SJCRH30 (cell line): ENCODE measurements at regions not wholly inside any gene's neighbourhood (a gene's known extent, or its start where the extent isn't known, plus 50 kb on each side); places are given as distances from the start of the nearest gene placed in this dataset.
A peak's percentile ranks its signal among the peaks of the same experiment; 100 is the strongest.

ENCODE experiments used
- DNase-seq, 2 experiments: peaks; one replicate each; pipeline ENCODE4 v3.0.0-alpha.2; 2015 to 2020
- H3K27ac ChIP-seq: fragments of 250-450 bp; sonication (Bioruptor Pico); 2 replicates; pipeline ENCODE4 v1.5.1; 2020; ENCODE audit warnings: mild to moderate bottlenecking, moderate library complexity
- H3K27me3 ChIP-seq: fragments of 250-450 bp; sonication (Bioruptor Pico); 2 replicates; pipeline ENCODE4 v1.5.1; 2020; ENCODE audit warnings: mild to moderate bottlenecking, moderate library complexity
- H3K36me3 ChIP-seq: fragments of 250-450 bp; sonication (Bioruptor Pico); 2 replicates; pipeline ENCODE4 v1.5.1; 2020; ENCODE audit warnings: mild to moderate bottlenecking, moderate library complexity
- H3K4me1 ChIP-seq: fragments of 250-450 bp; sonication (Bioruptor Pico); 2 replicates; pipeline ENCODE4 v1.5.1; 2020; ENCODE audit warnings: mild to moderate bottlenecking, moderate library complexity
- H3K4me3 ChIP-seq: fragments of 250-450 bp; sonication (Bioruptor Pico); 2 replicates; pipeline ENCODE4 v1.5.1; 2020; ENCODE audit warnings: mild to moderate bottlenecking, moderate library complexity
- H3K9me3 ChIP-seq: fragments of 250-450 bp; sonication (Bioruptor Pico); replicated peaks from 2 replicates; pipeline ENCODE4 v1.5.1; 2020; ENCODE audit warnings: mild to moderate bottlenecking, moderate library complexity

DNA sequence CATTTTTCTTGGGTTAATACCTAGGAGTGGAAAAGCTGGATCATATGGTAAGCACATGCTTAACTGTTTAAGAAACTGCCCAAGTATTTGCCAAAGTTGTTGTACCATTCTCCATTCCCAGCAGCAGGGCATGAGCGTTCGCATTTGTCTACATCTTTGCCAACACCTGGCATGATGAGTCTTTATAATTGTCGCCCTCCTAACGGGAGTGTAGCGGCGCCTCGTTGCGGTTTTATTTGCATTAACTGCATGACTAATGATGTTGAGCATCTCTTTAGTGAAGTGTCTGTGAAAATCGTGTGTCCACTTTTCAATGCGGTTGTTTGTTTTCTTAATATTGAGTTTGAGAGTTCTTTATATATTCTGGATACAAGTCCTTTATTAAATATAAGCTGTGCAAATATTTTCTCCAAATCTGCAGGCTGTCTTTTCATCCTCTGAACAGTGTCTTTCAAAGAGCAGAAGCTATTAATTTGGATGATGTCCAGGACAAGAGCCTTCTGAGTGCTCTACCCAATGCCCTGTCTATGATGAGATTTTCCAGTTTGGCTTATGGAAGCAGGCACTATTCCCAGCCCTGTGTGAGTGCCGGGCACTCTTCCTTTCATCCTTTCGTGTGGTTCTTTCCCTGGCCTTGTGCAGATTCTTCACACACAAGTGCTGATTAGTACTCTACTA is 202.0 kb downstream of the FOXO1 start:
- H3K9me3 ChIP-seq = no peaks in the 10 kb centered on the region
- H3K4me3 ChIP-seq = no peak overlapping the region
- H3K4me1 ChIP-seq = peaks cover 20% of the 10 kb centered on the region
- H3K27me3 ChIP-seq = no peaks in the 10 kb centered on the region
- H3K36me3 ChIP-seq = no peaks in the 10 kb centered on the region
- DNase-seq = peak in 1 of 2 experiments; percentile 56
- H3K27ac ChIP-seq = no peak overlapping the region

GRCh38 chr13:40465015-40465390 is 201.4 kb downstream of the FOXO1 start:
- no peaks in the 10 kb centered on the region for H3K36me3 ChIP-seq
- no peak overlapping the region for H3K27ac ChIP-seq
- H3K4me1 ChIP-seq = peaks cover 20% of the 10 kb centered on the region
- no peaks in the 10 kb centered on the region for H3K9me3 ChIP-seq
- H3K4me3 ChIP-seq = no peak overlapping the region
- H3K27me3 ChIP-seq = no peaks in the 10 kb centered on the region
- DNase-seq = no peak

DNA sequence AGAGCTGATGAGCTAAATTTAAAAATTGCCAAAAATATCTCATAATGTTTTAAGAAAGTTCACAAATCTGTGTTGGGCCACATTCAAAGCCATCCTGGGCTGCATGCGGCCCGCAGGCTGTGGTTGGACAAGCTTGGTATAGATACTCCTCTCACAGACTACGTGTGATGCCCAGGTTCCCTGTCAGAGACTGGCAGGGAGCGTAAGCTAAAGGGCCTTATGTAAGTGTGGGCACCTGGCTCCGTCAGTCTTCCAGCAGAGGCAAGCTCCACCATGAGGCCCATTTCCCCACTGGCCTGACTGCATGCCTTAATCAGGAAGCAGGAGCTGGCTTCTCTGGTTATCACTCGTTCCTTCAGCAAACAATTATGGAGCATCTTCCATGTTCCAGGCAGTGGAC is 200.2 kb downstream of the FOXO1 start:
- H3K36me3 ChIP-seq = no peaks in the 10 kb centered on the region
- no peak overlapping the region for H3K27ac ChIP-seq
- no peaks in the 10 kb centered on the region for H3K9me3 ChIP-seq
- no peak overlapping the region for H3K4me3 ChIP-seq
- peak; percentile 94 to 97 for DNase-seq
- peaks cover 20% of the 10 kb centered on the region for H3K4me1 ChIP-seq
- no peaks in the 10 kb centered on the region for H3K27me3 ChIP-seq

DNA sequence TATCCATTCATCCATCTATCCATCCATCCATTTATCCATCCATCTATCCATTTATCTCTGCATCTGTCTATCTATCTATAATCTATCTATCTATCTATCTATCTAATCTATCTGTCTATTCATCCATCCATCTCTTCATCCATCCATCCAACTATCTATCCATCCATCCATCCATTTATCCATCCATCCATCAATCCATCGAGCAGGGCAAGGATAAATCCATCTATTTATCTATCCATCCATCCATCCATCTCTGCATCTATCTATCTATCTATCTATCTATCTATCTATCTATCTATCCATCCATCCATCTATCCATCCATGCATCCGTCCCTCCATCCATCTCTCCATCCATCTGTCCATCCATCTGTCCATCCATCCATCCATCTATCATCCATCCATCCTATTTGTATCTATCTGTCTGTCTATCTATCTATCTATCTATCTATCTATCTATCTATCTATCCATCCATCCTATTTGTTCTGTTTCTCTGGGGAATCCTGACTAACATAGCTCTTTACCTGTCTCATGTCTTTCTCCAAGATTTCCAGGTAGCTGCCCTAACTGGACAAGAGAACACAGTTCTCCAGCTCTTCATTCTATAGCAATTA is 198.1 kb downstream of the FOXO1 start:
- DNase-seq = no peak
- no peaks in the 10 kb centered on the region for H3K9me3 ChIP-seq
- H3K36me3 ChIP-seq = no peaks in the 10 kb centered on the region

DNA sequence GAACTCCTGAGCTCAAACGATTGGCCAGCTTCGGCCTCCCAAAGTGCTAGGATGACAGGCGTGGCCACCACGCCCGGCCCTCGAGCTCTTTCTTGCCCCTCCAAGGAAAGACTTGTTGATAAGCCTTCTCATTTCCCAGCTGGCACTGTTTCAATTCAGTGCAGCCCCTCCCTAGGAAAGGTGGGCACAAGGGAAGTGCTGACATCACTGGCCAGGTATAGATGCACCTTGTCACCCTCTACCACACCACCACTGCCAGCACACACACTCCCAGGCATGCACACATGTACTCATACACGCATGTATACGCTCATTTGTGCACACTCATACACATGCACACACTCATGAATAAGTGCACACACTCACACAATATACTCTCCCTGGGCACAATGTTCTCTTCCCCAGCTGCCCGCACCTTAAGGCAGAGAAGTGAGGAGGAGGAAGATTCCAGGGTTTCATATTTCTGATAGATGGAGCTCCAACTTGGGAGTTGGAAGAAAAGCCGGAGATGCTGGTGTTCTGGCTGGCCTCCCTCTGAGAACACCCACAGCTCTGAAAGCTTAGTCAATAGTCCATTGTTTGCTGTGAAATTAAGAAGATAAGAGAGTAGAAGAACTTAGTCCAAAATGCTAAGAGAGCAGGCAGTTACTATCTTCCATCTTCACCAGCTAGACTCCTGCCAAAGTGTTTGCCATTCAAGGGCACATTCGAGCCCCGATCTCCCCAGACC is 196.7 kb downstream of the FOXO1 start:
- H3K4me1 ChIP-seq = peaks cover 16% of the 10 kb centered on the region
- no peaks in the 10 kb centered on the region for H3K27me3 ChIP-seq
- H3K4me3 ChIP-seq = no peak overlapping the region
- no peak overlapping the region for H3K27ac ChIP-seq
- no peaks in the 10 kb centered on the region for H3K36me3 ChIP-seq
- DNase-seq = no peak
- H3K9me3 ChIP-seq = no peaks in the 10 kb centered on the region

More for the DNA sequence above, 198.1 kb downstream of the FOXO1 start:
- Histone ChIP-seq H3K4me1 (peaks cover 20% of the 10 kb centered on the region), H3K27me3 (no peaks in the 10 kb centered on the region), H3K4me3 (no peak overlapping the region), H3K27ac (no peak overlapping the region)

GRCh38 chr13:40470660-40471059 is 195.8 kb downstream of the FOXO1 start:
- Histone ChIP-seq H3K36me3 (no peaks in the 10 kb centered on the region), H3K27me3 (no peaks in the 10 kb centered on the region), H3K9me3 (no peaks in the 10 kb centered on the region), H3K4me3 (no peak overlapping the region), H3K4me1 (peaks cover 10% of the 10 kb centered on the region), H3K27ac (no peak overlapping the region)
- no peak for DNase-seq

DNA sequence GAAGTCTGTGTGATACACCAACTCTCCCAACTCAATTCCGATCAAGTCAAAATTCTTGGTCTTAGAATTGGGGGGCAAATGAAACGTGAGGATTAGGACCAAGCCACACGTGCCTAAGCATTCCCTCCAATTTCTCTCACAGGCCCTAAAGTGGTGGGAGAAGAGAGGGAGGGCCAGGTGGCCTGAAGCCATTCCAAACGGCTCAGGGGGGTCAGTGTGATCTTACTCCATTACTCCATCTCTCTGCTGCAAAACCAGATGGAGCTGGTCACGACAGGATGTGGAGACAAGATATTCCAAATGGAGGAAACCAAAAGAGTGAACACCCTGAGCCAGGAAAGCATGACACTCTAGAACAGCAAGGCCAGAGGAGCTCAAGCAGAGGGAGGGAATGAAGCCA is 195.4 kb downstream of the FOXO1 start:
- peaks cover 8% of the 10 kb centered on the region for H3K4me1 ChIP-seq
- no peak for DNase-seq
- no peaks in the 10 kb centered on the region for H3K9me3 ChIP-seq
- H3K4me3 ChIP-seq = no peak overlapping the region
- H3K27ac ChIP-seq = no peak overlapping the region
- no peaks in the 10 kb centered on the region for H3K36me3 ChIP-seq
- no peaks in the 10 kb centered on the region for H3K27me3 ChIP-seq

DNA sequence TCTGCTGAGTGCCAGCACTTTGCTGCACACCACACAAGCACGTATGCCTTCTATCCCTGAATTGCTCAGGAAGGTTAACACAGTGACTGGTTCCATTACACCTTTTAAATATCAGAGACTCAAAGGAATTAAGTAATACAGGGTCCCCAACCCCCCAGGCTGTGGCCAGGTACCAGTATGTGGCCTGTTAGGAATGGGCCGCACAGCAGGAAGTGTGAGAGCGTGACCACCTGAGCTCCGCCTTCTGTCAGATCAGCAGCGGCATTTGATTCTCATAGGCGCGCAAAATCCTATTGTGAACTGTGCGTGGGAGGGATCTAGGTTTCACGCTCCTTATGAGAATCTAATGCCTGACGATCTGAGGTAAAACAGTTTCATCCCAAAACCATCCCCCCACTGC is 194.5 kb downstream of the FOXO1 start:
- no peaks in the 10 kb centered on the region for H3K36me3 ChIP-seq
- no peak for DNase-seq
- no peaks in the 10 kb centered on the region for H3K27me3 ChIP-seq
- no peak overlapping the region for H3K27ac ChIP-seq
- H3K4me3 ChIP-seq = no peak overlapping the region
- peaks cover 7% of the 10 kb centered on the region for H3K4me1 ChIP-seq
- H3K9me3 ChIP-seq = no peaks in the 10 kb centered on the region

DNA sequence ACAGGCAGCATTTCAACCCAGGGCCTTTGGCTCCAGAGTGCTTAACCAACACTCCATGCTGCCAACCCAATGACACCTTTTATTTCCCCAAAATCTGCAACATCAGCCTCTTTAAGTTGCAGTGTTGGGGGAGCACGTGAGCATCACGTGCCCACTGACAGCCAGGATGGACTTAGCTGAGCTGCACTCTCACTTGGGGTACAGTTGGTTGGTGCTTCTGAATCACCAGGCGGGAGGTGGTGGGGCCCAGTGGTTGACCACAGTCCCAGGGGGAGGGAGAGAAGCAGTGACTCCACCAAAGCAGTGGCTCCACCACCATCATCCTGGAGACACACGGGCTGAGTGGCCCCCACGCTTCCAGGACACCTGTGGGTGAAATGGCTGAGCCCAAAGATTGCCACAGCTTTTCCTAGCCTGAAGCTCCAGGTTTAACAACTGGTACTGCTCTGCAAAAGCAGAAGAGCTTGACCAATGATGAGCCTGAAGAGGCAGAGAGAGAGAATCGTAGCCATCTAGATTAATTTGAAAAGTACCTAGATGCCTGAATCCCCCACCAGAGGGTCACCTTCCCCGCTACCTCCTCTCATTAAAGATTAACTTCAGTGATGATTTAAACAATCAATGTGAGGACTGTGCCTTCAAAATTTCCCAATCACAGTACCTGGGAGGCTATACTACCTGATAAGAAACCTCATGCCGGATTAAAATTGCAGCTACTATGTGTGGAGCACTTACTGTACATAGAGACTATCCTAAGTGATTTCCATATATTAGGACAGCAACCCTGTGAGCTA is 193.8 kb downstream of the FOXO1 start:
- H3K36me3 ChIP-seq = no peaks in the 10 kb centered on the region
- H3K9me3 ChIP-seq = no peaks in the 10 kb centered on the region
- DNase-seq = no peak
- H3K4me3 ChIP-seq = no peak overlapping the region
- no peaks in the 10 kb centered on the region for H3K27me3 ChIP-seq
- peaks cover 14% of the 10 kb centered on the region for H3K4me1 ChIP-seq
- H3K27ac ChIP-seq = no peak overlapping the region

DNA sequence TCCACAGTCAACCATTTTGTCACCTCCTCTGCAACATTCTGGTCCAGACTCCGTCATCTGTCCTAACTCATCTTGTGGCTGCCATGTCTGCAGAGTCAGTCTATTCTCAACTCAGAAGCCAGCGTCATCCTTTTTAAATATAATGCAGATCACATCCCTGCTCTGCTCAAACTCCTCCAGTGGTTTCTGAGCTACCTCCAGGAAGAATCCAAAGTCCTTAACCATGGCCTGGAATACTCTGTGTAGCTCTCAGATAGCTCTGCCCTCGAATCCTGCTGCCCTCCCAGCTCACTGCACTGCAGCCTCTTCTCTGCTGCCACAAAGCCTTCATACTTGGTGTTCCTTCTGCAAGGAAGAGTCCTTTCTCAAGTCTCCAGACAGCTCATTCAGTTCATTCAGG is 190.8 kb downstream of the FOXO1 start:
- H3K27me3 ChIP-seq = no peaks in the 10 kb centered on the region
- no peaks in the 10 kb centered on the region for H3K9me3 ChIP-seq
- H3K4me3 ChIP-seq = no peak overlapping the region
- H3K27ac ChIP-seq = no peak overlapping the region
- no peaks in the 10 kb centered on the region for H3K36me3 ChIP-seq
- H3K4me1 ChIP-seq = peaks cover 22% of the 10 kb centered on the region
- no peak for DNase-seq

DNA sequence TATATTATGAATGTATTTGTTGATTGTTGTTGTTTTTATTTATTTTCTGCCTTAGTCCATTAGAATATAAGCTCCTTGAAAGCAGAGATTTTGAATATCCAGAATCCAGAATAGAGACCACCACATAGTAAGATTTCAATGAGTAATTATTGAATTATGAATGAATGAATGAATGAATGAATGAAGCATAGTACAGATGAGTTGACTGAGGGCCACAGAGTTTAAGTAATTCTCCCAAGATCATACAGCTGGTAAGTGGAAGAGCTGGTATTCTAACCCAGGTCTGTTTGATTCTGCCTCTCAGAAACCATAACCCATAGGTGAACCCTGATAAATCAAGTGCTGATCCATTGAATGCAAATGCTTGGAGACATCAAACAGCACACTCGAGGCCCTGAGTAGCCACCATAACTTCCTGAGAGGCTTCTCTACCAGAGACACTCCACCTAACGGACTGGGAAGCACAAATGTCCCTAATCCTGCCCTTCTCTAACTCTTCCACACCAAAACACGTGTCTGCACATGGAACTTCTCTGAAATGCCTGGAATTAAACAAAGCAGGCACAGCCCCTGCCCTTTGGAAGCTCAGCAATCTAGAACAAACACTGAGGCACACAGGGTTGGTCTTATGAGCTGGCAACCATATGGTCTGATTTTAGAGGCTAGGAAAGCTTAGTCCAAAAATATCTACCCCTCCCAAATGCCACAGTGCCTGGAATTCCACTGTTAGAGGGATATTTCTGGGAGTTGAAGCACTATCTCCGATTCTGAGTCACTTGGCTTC is 190.1 kb downstream of the FOXO1 start:
- Histone ChIP-seq H3K27ac (no peak overlapping the region), H3K27me3 (no peaks in the 10 kb centered on the region), H3K36me3 (no peaks in the 10 kb centered on the region), H3K4me1 (peaks cover 24% of the 10 kb centered on the region), H3K4me3 (no peak overlapping the region), H3K9me3 (no peaks in the 10 kb centered on the region)
- DNase-seq = peak in 1 of 2 experiments; percentile 59

DNA sequence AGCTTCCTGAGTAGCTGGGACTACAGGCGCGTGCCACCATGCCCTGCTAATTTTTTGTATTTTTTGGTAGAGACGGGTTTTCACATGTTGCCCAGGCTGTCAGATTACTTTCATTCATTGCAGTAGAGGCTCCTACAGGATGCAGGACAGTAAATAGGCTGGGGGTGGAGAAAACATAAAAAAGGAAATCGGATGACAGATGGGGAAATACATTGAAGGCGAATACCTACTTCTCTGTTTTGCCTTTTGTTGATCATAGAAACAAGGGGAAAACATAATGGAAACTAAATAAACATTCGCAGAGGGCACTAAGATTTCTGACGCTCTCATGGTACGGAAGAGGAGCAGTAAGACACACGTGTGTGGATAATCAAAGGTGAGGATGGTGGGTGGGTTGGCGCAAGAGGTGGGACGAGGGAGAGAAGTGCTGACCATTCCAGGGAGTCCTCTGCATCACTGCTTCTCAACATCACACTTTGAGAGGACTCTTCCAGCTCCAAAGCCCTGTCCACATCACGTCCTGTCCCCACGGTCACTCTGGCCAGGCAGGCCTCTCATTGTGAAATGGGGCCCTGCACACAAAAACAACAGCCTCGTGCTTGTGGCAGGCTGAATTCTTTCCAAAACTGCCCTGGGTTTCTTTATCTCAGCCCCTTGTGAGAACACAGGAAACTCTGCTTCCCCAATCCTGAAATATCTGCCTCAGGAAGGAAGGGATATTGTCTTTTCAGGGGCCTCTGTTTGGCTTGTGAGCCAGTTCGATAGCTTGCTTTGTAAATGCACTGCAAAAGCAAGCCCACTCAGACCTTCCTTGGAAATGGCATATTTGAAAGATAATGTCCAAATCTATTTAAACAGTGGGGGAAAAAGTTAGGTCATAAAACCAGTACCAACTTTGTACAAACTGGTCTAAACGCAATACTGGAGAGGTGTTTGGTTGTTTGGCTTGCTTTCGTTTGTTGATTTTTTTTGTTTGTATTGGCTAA is 188.5 kb downstream of the FOXO1 start:
- Histone ChIP-seq H3K9me3 (no peaks in the 10 kb centered on the region), H3K27ac (no peak overlapping the region), H3K36me3 (no peaks in the 10 kb centered on the region), H3K4me1 (peaks cover 24% of the 10 kb centered on the region), H3K4me3 (no peak overlapping the region), H3K27me3 (no peaks in the 10 kb centered on the region)
- DNase-seq = no peak

DNA sequence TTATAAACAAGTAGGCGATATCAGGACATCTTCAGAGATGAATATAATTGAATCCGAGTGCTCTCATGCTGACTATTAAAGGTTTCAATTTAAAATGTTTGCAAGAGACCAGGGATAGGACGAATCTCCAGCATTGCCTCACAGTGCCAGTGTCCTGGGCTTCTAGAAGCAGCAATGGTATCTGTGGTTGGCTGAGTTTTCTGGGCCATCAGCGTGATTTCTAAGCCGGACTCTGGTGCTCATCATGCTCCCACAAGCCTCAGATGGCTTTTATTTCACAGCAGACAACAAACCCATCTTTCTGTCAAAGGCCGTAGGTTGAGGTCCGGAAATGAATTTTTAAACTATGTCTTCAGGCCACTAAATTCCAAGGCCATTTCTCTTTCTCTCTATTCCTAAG is 187.7 kb downstream of the FOXO1 start:
- Histone ChIP-seq H3K27me3 (no peaks in the 10 kb centered on the region), H3K4me3 (no peak overlapping the region), H3K27ac (no peak overlapping the region), H3K36me3 (no peaks in the 10 kb centered on the region), H3K9me3 (no peaks in the 10 kb centered on the region), H3K4me1 (peaks cover 24% of the 10 kb centered on the region)
- DNase-seq = no peak
